ENCODE measurements at regions not wholly inside any gene's neighbourhood (a gene's known extent, or its start where the extent isn't known, plus 50 kb on each side); places are given as distances from the start of the nearest gene placed in this dataset.
"Not testable (repeated sequence)": the region's sequence is repeated elsewhere in the genome, so short reads cannot be mapped to it uniquely, and the experiment has no call there.

- no peak for TF ChIP-seq CTCF (conservative IDR thresholded peaks at IDR 0.05; ENCODE audit: low read depth in 2 of 2)
Observed at GRCh38 chr10:2329082-2329481, 591.8 kb upstream of the ADARB2 start (continued).

GRCh38 chr10:2326411-2326810 lies 589.1 kb upstream of the ADARB2 start:
- Histone ChIP-seq H3K4me1 (ENCODE audit: insufficient read depth) (peaks cover 8% of the 10 kb centered on the region; the same call in 1 of the 2 replicates), H3K9me2 (ENCODE audit: insufficient read depth) (no peaks in the 10 kb centered on the region), H3K79me2 (replicated peaks; ENCODE audit: insufficient read depth) (no peaks in the 10 kb centered on the region), H3K27me3 (ENCODE audit: insufficient read depth) (no peaks in the 10 kb centered on the region), H4K20me1 (replicated peaks; ENCODE audit: insufficient read depth) (no peaks in the 10 kb centered on the region), H3F3A (replicated peaks; ENCODE audit: low read depth) (no peaks in the 10 kb centered on the region), H3K4me3 (no peak overlapping the region), H3K4me2 (no peak overlapping the region), H3K36me3 (ENCODE audit: insufficient read depth) (no peaks in the 10 kb centered on the region), H2AFZ (no peak overlapping the region), H3K27ac (ENCODE audit: low read depth) (no peak overlapping the region)
- DNase-seq (ENCODE audit: low spot score): no peak
- no peak overlapping the region for H3K27ac Mint-ChIP-seq
- TF ChIP-seq ETS1 (IDR thresholded peaks at IDR 0.05) (no peak), CREB1 (CRISPR knock-in tag; IDR thresholded peaks at IDR 0.05; ENCODE audit: low read depth) (no peak), CTCF (conservative IDR thresholded peaks at IDR 0.05; ENCODE audit: low read depth in 2 of 2) (no peak), ZNF462 (CRISPR knock-in tag; IDR thresholded peaks at IDR 0.05) (no peak), EZH2 (IDR thresholded peaks at IDR 0.05; ENCODE audit: low read depth, unreplicated experiment) (no peak), ZNF114 (CRISPR knock-in tag; IDR thresholded peaks at IDR 0.05) (no peak)
- H3K36me3 Mint-ChIP-seq (ENCODE audit: low read depth): peaks cover 5% of the 10 kb centered on the region; the same call in 2 of the 3 replicates
- peaks cover 3% of the 10 kb centered on the region for H3K27me3 Mint-ChIP-seq (ENCODE audit: insufficient read depth, low read depth, poor library complexity)
- ATAC-seq: no peak
- H3K4me3 Mint-ChIP-seq: no peak overlapping the region
- H3K9me3 Mint-ChIP-seq: peaks cover 7% of the 10 kb centered on the region; the same call in 2 of the 3 replicates
- H3K4me1 Mint-ChIP-seq: peaks cover 14% of the 10 kb centered on the region

GRCh38 chr10:2315045-2315485 lies 577.7 kb upstream of the ADARB2 start:
- not testable (repeated sequence) for ATAC-seq; H3K27ac Mint-ChIP-seq; H2AFZ ChIP-seq; H3K4me1 Mint-ChIP-seq; H3K4me3 ChIP-seq; H3K27me3 Mint-ChIP-seq (ENCODE audit: insufficient read depth, low read depth, poor library complexity); H3K27ac ChIP-seq (ENCODE audit: low read depth); H3K79me2 ChIP-seq (replicated peaks; ENCODE audit: insufficient read depth); H3K27me3 ChIP-seq (ENCODE audit: insufficient read depth); H3K4me3 Mint-ChIP-seq; H3K36me3 ChIP-seq (ENCODE audit: insufficient read depth); H4K20me1 ChIP-seq (replicated peaks; ENCODE audit: insufficient read depth); H3K4me1 ChIP-seq (ENCODE audit: insufficient read depth); H3K4me2 ChIP-seq; H3K36me3 Mint-ChIP-seq (ENCODE audit: low read depth); H3K9me2 ChIP-seq (ENCODE audit: insufficient read depth); H3F3A ChIP-seq (replicated peaks; ENCODE audit: low read depth); H3K9me3 Mint-ChIP-seq; DNase-seq (ENCODE audit: low spot score)
